GM20431 (cell line): ENCODE measurements at regions not wholly inside any gene's neighbourhood (a gene's known extent, or its start where the extent isn't known, plus 50 kb on each side); places are given as distances from the start of the nearest gene placed in this dataset.
"Not testable (repeated sequence)": the region's sequence is repeated elsewhere in the genome, so short reads cannot be mapped to it uniquely, and the experiment has no call there.

Source experiments
- in situ Hi-C: fragments of 300-500 bp; cut with MseI, MboI; formaldehyde crosslinking; loops from one replicate; pipeline ENCODE4 v1.15.0; 2020; ENCODE audit warnings: low sequenced_read_pairs; ENCODE audit not compliant: unreplicated experiment

DNA sequence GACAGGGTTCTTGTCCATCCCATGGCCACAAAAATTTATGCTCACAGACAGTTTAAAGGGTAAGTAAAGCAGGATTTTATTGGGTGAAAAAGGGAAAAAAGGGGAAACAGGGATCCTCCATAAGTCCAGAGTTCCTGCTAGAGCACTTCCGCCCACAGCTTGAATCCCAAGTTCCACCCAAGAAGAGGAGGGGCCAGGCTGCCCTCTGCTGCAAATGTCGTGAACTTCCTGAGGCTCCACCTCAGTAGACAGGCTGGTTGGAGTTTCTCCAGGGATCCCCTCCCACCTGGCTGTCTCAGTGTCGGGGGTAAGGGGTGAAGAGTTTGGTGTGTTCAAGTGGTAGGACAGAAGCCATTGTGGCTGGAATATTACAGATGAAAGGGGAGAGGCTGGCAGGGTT lies 275.0 kb upstream of the SGCD start:
- in situ Hi-C loops: no loop called here

DNA sequence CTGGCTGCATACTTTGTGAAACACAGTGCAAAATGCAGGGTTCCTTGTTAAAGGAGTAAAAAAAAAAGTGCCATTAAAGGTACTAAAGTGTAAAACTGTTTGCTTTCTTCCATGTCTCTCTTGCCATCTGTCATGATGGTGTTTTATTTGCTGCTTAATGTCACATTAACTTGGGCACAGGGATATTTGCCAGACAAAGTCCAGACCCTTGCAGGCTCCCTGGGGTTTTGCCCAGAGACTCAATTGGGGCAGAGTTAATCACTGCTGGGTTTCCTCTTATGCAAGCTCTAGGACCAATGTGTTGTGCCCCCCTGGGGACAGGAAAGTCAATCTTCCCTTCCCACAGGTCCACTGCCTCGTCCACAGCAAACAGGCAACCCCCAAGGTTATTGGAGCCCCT lies 274.3 kb upstream of the SGCD start:
- in situ Hi-C loops: no loop called here

DNA sequence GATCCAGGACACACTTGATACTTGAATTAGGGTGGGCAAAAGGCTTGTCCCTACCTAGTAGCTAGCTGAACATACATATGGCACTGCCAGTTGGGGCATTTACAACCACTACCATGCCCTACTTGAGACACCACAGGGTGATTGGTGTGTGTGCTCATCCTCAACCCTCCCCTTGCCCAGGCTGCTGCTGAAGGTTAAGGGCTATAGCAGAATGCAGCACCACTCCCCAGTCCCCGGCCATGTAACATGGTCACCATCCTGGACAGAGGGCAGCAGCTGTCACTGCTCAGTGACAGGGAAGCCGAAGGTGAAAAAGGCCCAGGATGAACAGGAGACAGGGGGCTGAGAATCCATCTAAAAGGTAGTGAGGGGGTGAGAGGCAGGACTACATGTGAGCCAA lies 273.9 kb upstream of the SGCD start:
- in situ Hi-C loops: no loop called here

DNA sequence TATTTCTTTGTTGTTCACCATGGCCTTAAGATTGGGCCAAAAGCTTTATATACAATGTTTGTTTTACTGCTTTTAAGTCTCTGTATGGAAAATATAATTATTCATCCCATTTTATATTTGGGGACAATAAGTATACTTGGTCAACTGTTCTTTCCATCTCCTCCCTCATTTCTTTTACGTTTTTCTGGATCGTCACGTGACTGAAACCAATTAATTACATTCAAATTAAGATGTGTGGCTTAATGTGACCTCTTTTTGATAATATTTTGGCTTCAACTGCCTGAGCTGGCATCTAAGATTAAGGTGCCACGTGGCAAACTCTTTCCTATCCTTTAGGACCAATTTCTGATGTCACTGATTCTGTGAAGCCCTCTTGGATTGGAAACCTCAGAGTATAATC lies 250.1 kb upstream of the SGCD start:
- in situ Hi-C loops: no loop called here

DNA sequence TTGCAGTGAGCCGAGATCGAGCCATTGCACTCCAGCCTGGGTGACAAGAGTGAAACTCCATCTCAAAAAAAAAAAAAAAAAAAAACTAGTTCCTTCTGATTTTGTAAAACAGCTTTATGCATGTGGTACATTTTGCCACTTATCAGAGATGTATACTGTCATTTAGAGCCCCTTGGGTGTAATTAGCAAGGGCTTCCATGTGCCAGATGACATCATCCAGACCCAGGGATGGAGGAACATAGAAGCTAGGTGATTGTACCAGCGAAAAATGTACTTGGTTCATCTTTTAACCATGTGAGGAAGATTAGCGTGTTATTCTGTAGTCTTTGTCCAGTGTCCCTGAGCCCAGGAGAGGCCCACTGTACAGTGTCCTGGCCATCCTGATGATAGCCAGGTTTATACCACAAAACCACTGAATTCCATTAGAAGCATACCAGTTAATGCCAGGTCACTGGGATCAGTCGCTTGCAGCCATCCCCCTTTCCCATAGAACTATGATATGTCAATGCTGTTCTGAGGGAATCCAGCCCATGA lies 239.3 kb upstream of the SGCD start:
- in situ Hi-C loops: no loop called here

DNA sequence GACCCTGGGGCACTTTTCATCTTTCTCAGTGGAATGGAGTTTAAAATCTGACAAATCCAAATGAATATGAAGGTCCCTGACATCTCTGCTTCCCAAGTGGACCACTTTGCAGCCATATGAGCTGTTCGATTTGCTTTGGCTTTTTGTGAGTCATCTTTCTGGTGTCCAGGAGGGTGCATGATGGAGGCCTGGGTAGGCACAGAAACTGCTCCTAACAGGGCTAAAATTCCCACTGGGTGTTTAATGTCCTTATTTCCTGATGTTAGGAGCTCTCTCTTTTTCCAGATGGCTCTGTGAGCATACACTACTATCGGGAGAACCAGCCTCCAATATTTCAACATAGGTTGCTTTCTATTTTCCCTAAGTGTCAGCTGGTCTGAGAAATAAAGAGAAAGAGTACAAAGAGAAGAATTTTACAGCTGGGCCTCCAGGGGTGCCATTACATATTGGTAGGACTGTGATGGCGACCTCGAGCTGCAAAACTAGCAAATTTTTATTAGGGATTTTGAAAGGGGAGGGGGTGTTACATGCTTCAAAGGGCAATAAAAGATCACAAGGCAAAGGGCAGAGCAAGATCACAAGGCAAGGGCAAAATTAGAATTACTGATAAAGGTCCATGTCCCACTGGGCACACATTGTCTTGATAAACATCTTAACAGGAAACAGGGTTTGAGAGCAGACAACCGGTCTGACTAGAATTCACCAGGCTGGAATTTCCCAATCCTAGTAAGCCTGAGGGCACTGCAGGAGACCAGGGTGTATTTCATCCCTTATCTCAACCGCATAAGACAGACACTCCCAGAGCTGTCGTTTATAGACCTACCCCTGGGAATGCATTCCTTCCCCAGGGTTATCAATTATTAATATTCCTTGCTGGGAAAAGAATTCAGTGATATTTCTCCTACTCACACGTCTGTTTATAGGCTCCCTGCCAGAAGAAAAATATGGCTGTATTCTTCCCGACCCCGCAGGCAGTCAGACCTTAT lies 236.7 kb upstream of the SGCD start:
- in situ Hi-C loops: not testable (repeated sequence)

DNA sequence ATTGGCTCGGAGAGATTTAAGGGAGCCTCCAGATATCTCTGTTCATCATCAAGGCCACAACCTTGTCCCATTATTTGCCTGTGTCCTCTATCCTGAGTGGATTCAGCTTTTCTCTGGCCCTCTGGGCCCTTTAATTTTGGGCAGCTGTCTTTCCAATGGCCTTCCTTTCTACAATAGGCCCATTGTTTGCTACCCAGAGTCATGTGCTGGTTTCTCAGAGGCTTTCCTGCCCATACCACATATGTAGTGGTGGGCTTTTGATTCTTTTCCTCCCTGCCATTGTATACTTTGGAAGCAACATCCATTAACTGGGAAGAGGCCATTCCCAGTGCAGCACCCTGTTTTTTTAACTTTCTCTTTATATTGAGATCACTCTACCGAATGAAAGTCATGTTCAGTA lies 233.9 kb upstream of the SGCD start:
- in situ Hi-C loops: no loop called here

DNA sequence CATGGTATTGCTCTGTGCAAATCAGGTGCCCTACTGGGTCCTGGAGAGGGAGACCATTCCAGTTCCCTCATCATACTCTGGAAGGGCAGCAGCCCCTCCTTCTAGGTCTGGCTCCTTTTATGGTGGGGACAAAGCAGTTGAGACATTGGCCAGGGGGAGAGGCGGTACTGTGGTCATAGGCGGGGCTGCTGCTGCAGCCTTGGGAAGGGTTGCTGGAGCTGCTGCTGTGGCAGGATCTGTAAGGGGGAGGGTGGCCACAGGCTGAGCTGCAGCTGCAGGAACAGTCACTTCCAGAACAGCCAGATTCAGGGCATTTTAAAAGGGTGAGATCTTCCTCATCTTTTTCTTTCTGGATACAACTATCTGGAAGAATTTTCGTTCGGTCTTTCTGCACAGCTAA lies 233.0 kb upstream of the SGCD start:
- in situ Hi-C loops: no loop called here

DNA sequence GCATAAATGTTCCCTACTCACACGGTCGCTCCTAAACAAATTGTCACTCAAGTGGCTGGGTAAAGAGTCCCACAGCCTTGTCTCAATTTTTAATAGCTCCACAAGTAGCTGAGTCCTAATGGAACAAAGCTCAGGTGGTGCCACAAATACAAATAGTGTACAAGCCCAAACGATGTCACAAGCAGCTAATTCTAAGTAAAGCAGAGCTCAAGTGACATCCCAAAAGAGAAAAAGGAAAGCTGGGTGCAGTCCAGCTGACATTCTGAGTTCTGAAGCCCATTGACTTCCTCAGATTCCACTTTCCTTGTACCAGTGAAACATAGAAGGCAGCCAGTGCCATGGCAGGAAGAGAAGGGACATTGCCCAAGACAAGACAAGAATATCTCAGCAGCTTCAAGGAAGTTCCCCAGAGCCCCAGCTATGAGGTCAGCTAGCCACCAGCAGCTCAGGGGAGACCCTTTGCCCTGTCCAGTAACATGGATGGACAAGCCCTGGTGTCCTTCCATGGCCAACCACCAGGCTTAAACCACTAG lies 231.2 kb upstream of the SGCD start:
- in situ Hi-C loops: no loop called here

DNA sequence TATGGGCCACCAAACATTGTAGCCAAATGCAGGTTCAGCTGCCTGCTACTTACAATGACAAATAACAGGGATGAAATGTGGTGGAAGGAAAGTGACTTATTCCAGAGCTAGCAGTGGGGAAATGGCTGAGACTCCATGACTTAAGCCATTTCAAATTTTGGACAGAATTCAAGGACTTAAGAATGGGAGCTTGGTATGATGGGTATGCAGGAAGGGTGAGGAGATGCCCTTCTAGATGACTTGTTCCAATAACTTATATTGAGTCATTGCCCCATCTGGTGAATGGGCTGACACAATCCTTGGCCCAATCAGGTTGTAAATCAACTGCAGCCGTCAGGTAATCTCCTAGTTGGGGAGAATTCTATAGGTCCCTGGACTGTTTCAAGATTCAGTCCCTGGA lies 230.7 kb upstream of the SGCD start:
- in situ Hi-C loops: no loop called here

DNA sequence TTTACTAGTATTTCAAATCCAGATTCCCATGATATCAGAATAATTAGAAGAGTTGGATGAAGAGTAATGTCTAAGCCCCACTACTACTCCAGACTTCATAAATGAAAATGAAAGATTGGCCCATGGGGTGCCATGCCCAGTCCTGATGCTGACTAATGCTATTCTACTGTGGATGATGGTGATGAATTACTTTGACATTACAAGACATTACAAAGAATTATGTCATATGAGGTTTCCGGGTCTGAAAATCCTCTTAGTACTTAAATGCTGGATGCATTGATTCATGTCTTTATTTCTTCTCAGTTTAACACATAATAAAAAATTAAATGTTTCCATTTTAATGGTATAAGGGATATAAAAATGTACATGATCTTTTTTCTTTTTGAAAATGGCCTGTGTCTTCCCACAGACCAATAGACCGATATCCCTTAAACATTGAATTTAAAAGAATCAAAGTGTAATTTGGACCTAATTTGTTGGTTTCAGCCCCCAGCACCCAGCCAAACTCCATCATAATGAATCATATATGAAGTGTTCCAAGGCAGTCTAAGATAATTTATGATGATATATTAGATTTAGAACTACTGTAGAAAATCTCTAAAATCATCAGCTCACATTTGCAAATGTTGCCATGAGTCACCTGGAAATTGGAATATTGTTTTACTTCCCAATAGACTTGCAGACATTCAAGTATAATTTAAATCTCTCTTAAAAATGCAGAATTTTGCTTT lies 223.6 kb upstream of the SGCD start:
- in situ Hi-C loops: no loop called here

DNA sequence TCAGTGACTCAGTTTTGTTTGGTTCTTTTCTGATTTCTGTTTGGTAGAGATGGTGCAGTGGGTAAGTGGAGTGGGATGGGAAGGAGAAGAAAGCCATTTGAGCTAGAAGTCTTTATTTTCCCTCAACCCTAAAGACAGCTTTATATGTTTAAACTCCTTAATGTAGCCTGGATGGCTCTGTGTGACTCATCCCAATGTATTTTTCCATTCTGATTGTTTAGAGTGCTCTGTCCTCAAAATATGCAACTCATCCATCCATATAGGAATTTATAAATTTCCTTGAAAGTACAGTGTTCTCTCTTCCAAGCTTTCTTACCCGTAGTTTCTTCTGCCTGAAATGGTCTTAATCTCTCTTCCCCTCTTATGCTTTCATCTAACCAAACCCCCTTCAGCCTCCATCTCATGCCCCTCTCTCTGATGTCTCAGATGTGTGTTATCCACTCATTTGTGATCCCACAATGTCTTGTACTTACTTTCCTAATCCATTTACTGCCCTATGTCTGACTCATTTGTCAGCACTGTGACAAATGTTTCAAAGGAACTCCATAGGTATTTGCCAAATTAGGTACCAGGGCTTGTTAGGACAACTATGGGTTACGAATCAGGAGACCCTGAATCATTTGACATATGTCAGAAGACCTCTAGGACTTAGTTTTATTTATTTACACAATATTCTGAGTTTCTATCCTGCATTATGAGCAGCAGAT lies 217.5 kb upstream of the SGCD start:
- in situ Hi-C loops: no loop called here

DNA sequence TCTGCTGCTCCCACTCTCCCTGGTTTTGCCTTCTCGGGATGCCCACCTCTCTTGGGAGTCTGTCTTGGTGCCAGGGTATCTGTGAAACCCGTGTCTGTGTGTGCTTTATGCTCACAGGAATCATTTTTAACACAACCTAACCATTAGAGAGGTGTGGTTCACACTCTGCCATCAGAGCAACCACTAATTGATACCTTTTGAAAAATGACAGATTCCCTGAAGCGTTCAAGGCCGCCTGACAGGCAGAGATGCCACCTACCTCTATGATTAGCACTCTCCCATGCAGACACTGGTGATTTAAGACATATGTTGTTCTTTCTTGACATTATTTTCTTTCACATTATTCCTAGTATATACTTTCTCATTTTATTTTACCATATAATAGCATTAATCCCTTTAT lies 207.3 kb upstream of the SGCD start:
- in situ Hi-C loops: no loop called here

DNA sequence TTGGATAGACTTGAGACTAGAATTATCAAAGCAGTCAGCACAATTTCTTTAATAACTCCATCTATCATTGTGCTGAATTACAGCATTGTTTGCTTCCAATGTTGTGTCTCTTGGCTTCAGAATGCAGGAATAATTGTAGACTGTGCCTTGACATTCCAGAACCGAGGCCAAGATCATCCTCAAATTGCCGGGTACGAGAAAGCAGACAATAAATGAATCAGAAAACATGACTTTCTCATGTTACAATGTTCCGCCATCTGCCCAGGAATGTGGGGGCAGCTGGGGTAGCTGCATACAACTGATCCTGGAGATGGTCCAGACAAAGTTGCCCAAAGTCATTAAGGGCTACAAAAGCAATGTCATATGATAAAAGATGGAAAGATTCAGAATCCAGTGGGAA lies 206.2 kb upstream of the SGCD start:
- in situ Hi-C loops: no loop called here

DNA sequence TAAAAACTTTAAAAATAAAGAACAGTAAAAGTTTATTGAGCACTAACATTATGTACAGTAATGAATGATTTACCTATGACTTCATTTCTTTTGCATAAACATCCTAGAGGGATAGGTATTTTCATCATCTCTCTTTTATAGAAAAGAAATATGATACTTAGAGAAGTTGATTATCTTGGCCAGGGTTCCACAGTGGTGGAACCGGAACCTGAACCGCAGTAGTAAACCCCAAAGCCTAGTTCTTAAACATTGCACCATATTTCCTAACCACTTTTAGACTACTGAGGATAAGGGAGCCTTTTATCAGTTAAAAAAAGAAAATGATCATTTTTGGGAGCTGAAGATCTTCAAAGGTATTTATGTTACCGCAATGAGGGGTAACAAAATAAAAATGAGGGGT lies 205.7 kb upstream of the SGCD start:
- in situ Hi-C loops: no loop called here

DNA sequence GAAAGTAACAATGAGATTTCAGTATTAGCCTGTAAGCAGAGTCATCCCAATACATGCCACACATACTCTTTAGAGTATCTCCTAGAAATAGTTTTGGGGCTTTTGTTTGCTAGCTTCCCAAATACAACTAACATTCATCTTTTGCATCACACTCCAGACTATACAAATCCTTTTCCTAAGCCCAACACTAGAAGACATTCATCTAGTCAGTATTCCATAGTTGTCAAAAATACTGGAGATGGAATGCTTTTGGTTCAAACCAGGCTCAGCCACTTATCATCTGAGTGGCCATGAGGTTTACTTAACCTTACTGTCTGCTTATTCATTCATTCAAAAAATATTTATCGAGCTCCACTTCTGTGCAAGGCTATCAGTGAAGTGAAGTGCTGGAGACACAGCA lies 205.1 kb upstream of the SGCD start:
- in situ Hi-C loops: no loop called here

DNA sequence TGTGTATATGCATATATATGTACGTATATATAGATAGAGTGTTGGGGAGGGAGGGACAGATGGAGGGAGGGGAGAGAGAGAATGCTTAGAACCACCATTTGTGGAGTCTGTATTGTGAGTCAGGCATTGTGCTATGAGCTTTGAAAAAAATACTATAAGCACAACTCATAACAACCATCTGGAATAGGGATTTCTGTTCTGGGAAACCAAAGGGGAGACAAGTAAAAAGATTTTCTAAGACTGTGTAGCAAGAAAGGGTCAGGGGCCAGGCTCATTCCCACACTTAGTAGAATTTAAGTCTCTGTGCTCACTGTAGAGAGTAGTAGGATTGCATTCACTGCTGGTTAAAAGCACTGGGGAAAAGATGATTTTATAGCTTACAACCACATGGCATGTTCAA lies 202.3 kb upstream of the SGCD start:
- in situ Hi-C loops: no loop called here

DNA sequence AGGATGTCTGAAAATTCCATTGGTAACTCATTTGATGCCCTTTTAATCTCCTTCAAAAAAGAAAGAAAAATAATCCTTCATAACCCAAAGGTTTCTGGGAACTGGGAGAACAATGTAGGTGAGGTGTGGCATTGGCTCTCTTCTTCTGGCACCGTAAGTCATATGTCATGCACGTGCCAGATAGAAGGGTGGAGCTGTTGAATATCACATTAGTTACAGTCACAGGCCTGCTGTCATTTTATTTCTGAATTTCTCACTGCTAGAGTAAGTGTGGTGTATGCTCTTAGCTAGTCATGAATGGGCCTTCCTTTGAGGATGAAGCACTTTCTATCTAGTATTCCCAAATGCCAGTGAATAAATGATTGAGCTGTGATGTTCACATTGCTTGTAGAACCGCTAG lies 201.8 kb upstream of the SGCD start:
- in situ Hi-C loops: no loop called here

DNA sequence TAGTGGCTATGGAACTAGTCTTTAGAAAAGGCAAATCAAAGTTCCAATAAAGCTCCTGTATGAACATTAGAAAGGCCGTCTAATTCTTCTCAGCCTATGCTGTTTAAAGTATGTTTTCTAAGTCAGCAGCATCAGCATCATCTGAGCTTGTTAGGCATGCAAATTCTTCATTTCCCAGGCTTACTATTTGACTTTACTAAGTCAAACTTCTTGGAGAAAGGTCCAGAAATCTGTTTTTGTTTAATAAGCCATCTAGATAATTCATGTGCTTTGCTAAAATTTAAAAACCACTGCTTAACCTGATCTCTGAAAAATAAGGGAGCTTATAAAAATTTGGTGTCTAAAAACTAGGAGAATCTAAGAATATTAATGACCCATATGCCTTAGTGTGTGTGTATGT lies 200.2 kb upstream of the SGCD start:
- in situ Hi-C loops: no loop called here

DNA sequence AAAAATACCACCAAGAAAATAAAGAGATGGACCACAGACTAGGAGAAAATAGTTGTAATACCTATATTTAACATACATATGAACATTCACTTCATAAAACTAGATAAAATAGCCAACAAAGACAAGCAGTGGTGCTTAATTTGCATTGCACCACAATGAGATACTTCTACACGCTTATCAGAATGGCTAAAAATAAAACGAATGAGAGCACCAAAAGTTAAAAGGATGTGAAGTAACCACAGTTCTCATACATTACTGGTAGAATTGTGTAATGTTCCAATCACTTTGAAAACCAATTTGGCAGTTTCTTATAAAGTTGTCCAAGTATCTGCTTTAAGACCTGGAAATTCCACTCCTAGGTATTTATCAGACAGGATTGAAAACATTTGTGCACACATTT lies 198.9 kb upstream of the SGCD start:
- in situ Hi-C loops: no loop called here
